Hepatic stellate cell (primary cell): ENCODE measurements at regions not wholly inside any gene's neighbourhood (a gene's known extent, or its start where the extent isn't known, plus 50 kb on each side); places are given as distances from the start of the nearest gene placed in this dataset.
"Not testable (repeated sequence)": the region's sequence is repeated elsewhere in the genome, so short reads cannot be mapped to it uniquely, and the experiment has no call there.

Source experiments
- DNase-seq: peaks from one replicate; pipeline ENCODE4 v3.0.0; 2011; ENCODE audit warnings: low spot score

DNA sequence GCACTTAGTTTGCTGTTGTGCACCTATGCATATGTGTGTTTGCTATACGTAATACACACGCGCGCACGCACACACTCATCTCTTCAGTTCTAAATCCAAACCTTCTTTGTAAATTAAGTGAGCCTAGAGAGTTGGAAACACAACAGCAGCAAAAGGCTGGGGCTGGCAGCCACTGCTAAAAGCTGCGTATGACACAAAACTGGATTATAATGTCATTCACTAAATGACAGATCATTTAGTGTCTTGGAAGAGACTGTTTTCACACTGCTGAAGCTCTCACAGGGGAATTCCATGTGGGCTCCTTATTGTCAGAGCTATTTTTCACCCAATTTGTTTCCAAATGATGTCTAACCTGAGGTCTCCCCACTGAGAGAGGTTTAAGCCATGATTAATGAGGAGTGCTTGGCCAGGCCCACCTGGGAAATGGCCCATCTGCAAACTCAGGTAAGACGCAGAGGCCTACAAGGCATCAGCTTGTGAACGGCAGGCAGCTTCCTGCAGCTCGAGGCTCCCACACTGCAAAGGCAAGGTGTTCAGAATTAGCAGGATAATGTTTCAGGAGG is 94.2 kb downstream of the OLIG3 start:
- DNase-seq, result no peak

DNA sequence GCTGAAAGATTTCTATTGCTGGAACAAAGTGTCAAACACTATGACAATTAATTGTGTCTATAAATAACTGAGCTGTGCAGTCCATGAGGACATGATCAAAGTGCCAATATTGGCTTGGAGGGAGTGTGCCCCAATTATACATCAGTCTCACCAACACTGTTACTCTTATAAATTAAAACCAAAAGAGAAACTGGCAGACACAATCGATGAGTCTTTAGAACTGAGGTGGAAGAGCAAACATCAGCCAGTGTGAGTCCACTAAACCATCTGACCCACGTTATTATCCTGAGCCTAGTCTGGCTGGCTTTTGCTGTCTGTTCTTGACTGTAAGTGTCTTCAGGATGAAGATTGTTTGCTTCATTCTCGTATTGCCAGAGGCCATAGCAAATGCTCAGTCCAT is 98.9 kb downstream of the OLIG3 start:
- no peak for DNase-seq

DNA sequence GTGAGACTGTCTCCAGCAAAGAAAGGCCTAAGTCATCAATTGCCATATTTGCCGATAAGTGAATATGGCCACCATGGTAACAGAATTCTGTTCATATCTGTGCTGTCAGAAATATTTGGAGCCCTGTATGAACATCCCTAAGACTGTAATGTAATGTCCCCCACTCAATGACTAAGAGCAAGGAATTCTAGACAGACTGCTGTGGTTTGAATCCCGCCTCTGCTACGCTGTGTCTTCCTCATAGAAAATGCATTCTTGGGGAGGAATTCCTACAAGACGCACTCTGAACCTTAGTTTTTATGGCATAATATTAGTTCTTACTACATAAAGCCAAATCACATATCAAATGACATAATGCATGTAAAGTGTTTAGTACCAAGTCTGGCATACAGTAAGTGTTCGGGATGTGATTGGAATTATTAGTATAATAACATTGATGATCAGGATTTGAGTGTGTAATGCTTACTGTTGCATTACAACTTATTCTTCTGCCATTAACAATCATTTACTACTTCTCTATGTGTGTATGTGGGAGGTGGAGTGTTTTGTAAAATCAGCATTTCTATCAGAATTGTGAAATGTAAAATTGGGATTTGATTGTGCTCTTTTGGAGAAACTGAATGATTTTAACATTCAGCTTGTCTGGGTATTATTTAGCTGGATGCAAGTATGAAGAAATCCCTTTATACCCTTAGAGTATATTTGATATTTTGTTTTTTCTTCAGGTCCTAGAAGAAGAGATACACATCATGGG is 103.0 kb downstream of the OLIG3 start:
- no peak for DNase-seq

DNA sequence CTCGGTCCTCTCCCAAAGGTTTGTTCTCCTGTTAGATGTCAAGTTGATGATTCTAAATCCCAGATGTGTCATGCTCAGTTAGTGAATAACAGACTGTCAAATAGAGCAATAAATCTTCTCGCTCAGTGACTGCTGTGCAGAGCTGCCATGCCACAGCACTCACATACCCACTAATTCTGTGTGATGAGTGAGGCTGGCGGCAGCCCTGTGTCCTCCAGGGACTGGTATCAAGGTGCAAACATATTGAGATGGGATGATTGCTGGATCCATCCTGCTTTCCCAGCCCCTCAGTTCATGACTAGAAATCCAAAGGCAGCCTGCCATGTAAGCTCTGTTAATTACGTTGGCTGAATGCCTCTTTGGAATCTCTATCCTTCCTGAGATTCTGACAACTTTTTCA is 103.9 kb downstream of the OLIG3 start:
- DNase-seq, result no peak

DNA sequence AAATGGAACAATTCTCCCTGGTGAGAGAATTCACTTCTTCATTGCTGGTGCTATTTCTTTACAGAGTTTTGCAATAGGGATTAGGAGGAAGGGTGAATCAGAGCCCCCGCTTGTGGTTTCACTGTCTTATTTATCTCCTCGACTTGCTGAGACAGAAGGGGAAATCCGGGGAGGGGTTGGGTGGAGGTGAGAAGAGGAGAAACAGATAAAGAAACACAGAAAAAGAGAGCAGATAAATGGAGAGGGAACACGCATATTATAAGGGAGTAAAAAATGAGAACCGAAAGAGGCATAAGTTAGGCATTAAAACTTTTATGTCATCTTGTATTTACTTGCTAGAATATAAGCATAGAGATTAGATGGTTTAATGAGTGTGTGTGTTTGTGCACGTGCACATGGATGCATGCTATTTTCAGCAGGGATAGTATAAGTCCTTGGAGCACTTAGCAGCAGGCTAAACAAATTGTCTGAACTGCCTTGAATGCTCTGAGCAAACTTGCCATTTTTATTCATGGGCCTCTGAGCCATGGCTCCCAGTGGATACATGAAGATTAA is 105.0 kb downstream of the OLIG3 start:
- DNase-seq, result no peak

DNA sequence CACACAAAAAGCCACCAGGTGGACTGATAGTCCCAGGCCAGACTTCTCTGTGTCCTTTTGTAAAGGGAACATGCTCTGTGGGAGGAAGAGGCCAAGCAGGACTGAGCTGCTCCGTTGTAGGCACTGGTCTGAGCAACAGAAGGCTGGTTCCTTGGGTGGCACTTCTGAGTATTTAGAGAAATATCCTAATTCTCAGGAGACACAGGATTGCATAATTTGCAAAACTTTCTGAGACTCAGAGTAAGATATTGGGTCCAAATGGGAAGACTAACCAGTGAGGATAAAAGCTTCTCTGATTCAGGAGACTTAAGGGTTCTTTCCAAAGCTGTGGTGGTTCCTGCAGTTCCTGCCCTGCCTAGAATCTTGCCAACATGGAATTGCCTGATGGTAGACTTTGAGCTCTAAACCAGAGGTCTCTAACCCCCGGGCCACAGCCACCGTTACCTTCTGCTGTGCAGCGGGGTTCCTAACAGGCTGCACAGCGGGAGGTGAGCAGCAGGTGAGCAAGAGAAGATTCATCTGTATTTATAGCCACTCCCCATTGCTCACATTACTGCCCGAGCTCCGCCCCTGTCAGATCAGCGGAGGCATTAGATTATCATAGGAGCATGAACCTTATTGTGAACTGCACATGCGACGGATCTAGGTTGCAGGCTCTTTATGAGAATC is 107.0 kb downstream of the OLIG3 start:
- no peak for DNase-seq

DNA sequence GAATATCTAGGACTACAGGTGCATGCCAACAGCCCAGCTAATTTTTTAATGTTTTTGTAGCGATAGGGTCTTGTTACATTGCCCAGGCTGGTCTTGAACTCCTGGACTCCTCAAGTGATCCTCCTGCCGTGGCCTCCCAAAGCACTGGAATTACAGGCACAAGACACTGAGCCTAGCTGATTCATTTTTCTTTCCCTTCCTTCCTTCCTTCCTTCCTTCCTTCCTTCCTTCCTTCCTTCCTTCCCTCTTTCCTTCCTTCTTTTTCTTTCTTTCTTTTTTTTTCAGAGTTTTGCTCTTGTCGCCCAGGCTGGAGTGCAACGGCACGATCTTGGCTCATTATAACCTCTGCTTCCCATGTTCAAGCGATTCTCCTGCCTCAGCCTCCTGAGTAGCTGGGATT is 110.9 kb downstream of the OLIG3 start:
- not testable (repeated sequence) for DNase-seq

DNA sequence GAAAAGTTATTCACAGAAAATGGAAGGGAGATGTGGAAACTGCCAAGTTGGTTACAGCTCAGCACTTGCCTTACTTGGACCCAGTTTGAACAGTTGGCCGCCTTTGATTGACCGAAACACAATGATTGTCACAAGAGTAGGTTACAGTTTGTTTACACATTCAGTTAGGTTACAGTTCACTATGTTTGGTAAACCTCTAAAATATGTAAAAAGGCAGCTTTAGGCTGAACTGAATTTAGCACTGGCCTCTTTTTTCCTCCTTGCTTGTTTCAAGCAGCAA is 116.2 kb downstream of the OLIG3 start:
- no peak for DNase-seq

DNA sequence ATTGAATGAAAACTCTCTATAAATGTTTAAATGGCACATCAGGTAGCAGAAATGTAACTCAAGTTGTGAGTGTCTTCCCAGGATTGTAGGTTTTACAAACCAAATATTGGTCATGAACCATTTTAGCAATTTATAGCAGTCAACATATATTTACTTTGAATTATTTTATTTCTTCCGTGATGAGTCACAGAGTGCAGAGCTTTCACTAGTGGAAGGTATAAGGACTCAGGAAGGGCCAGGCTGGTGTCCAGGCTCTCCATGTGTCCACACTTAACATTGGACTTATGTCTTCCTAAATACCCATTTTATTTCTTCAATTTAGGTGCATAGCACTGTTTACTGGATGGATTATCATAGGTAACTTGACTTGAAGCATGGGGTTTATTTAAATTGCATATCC is 120.9 kb downstream of the OLIG3 start:
- DNase-seq, result no peak

DNA sequence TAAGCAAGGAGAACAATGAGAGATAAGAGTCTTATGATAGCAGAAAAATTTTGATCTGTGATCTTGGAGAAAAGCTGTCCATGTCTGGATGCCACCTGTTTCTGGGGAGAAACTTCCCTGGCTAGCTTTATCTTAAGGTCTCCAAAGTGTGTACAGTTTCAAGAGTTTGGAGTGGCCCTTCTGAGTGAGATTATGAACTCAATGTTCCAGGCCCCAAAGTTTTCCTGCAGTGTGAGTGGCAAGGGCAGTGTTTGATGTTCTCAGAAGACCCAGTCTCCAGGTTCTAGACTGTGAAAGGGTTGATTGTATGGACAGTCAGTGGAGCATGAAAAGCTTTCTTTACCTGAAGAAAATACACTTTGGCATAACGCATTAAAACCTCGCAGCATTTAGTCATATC is 121.7 kb downstream of the OLIG3 start:
- DNase-seq, result no peak

DNA sequence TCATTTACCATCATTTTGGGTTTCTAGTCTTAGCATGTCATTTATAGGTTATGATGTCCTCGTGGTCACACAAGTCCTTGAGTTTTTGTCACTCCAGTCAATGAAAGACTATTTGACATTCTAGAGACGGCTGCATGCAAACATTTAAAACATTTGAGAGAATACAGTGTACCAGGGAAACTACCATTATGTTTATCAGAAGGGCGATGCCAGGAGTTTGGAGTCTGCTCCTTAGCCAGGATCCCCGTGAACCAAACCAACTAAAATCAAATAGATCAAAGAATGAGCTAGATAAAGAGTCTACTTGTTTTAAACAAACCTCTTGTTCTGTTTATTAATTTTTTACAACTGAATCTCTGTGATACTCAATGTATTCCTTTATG is 122.6 kb downstream of the OLIG3 start:
- no peak for DNase-seq

DNA sequence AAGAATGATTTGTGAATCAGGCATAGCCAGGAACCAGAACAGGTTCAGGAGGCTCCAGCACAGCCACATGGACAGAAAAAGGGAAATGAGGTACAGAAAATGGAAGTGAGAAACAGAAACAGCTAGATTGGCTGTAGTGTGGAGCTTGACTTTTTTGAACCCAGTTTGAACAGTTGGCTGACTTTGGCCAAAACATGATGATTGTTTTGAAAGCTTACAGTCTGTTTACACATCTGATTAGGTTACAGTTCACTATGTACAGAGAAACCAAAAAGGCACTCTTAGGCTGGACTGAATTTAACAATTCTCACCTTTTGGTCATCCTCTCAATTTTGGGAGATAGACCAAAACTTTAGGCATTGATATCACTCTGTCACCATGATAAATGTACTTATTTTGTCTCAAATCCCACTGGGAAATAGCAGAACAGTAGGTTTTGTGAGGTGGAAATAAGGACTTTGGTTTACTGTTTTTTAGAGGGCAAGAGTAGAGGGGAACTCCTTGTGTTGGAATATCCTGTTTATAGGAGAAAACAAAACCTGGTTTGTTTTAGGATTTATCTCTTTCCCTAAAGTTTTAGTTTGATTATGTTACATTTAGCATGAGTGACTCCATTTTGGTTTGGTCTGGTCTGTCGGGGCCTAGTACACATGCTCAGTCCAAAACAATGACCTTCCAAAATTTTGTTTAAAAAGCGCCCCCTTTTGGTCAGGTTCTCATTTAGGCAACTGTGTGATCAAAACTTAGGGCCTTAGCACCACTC is 123.1 kb downstream of the OLIG3 start:
- DNase-seq, result no peak

DNA sequence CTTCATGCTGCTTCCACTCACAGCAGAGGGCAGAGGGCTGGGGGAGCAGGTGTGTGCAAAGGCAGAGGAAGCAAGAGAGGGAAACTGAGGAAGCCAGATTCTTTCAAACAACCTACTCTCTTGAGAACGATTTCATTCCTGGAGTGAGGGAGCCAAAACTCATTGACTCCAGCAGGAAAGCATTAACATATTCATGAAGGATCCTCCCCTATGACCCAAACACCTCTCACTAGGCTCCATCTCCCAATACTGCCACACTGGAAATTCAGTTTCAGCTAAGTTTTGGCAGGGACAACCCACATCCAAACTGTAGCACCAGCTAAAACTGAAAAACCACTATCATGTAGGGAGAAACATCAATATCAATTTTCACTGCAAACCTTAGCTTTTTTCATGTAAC is 125.1 kb downstream of the OLIG3 start:
- no peak for DNase-seq

DNA sequence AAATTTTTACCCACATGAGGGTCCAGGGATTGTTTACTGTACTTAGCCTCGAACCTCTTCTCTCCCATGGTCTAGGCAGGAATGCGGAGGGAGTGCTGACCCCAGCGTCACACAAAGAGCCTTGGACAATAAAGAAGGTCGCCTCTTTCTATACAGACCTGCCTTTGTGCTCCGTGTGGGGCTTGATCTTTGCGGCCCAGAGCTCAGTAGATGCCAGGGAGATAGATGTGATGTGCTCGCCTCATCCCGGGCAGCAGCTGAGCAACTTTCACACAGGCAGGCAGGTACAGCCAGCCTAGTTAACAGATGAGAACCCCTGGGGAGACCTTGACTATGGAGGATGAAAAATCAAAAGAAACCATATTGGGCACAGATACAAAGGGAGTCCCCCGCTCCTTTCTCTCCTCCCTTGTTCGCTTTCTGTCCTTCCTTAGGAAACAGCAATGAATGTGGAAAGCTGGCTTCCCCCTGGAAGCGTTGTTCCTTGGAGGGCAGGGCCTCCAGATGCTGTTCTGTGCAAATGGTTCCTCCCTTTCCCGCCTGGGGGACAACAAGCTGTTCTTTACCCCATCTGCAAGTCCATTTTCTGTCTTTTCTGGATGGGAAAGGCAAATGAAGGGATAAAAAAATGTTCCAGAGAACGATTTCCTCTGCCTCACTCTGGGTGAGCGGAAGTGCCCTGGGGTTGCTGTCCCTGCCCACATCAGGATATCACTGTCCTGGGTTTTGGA is 128.3 kb downstream of the OLIG3 start:
- no peak for DNase-seq

DNA sequence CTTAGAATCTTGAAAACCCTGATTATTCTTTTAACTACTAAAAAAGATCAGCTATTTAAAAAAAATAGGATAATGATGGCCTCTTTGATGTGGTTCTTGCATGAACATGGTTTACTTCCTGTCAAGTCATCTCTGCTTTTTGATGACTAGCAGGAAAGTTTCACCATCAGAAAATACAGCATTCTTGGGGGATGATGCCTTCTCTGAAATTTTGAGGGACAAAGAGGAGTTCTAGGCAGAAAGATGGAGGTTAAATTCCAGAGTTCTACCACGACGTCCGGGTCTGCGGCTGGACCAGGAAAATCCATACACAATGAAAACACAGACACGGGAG is 130.4 kb downstream of the OLIG3 start:
- no peak for DNase-seq

DNA sequence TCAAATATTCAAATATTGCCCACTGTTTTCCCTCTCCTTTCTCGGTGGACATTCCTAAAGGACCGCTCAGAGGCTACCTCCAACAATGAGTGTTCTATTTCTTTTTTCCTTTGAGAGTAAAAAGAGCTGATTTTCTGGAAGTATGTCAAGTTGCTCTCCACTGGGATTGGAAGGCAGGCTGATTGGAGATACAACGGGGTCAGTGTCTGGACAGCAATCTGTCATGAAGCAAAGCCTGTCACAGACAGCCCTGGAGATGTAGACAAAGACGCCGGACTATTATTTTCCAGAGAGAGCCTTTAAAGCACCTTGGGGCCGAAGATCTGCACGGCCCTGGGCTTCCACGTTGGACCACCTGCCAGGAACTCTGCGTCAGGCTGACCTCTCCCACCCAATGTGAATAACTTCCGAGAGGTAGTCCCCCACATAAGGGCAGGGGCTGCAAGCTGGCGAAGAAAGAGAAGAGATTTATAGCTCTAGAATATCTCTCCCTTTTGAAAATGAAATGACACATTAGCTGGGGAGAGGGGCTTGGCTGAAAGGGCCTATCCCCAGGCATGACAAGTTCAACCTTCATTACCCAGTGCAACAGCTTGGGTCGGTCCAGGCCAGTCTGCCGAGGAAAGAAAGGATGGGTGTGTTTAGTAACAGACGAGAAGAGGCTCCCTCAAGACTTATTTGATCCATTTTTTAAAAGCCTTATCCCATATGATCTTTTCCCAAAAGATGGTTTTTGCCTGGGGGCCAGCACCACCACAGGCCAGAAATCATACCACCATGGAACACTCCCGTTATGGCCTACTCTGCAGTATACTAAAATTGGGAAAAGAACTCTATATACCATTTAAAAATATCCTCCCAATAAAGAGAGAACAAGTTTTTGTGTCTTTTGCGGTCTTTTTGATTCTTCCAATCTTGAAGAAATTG is 131.1 kb downstream of the OLIG3 start:
- DNase-seq, result no peak

DNA sequence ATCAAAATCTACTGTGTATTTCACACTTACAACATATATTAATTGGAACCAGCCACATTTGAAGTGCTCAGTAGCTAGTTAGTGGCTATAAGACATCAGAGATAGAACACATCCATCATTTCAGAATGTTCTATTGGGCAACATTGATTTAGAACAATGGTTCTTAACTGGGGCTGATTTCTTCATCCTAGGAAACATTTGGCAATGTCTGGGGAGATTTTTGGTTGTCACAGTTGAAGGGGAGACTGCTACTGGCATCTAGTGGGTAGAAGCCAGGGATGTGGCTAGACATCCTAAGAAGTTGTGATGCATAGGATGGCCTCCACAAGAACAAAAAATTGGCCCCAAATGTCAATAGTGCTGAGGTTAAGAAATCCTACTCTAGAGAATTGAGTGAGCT is 132.5 kb downstream of the OLIG3 start:
- DNase-seq, result no peak

DNA sequence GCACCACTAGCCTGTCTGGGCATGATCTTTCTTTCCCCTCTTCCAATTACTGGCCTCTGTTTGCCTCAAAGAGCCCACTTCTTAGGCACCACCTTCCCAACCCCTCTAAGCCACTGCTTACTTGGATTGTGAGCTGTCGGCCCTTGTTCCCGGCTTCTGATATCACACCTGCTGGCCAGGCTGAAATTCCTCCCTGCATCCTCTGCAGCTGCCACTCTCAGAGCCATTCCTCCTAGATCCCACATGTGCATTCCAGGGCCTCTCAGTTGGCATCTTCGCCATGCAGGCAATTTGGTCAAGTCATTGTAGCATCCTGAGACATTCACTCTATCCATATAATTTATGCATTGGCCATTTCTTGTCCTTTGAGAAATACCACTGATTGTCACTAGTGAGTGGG is 135.9 kb downstream of the OLIG3 start:
- DNase-seq, result no peak

DNA sequence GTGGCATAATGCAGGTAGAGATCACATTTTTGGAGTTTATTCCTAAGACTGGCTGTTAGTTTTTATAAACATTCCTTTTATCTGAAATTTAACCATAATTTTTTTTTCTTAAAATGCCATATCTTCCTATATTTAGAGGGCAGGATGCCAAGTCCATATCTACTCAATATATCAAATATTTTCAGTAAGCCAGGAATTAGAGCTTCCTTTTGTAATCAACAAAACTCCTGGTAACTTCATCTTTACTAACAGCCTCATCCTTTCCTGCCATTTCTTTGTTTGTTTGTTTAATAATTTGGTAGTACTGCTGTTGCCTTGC is 136.3 kb downstream of the OLIG3 start:
- no peak for DNase-seq

DNA sequence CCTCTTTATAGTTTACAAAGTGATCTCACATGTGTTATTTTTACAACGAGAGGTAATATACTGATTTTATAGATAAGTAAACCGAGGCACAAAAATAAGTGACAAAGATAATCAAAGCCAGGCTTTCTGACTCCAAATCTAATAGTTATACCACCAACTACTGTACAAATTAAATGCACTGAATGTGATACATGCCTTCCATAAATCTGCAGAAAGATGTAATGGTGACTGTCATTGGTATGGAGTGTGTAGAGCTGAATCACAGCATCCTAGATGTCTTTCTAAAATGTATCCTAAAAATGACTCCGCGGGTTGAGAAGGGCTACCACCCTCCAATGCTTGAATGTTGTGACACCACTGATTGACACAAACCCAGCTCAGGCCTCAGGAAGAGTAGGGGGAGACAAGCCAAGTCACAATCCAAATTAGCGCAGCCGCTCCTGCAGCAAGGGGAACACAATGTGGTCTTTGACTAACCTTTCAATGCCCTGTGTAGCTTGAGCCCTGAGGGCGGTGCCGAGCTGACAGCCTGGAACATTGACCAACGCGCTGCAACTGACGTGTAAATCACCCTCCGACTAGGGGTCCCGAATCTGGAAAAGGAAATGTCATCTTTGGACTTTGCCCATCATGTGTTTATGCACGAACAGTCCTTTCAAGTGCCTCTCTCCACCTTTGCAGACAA is 136.8 kb downstream of the OLIG3 start:
- no peak for DNase-seq
